ENCODE measurements at regions not wholly inside any gene's neighbourhood (a gene's known extent, or its start where the extent isn't known, plus 50 kb on each side); places are given as distances from the start of the nearest gene placed in this dataset.

DNA sequence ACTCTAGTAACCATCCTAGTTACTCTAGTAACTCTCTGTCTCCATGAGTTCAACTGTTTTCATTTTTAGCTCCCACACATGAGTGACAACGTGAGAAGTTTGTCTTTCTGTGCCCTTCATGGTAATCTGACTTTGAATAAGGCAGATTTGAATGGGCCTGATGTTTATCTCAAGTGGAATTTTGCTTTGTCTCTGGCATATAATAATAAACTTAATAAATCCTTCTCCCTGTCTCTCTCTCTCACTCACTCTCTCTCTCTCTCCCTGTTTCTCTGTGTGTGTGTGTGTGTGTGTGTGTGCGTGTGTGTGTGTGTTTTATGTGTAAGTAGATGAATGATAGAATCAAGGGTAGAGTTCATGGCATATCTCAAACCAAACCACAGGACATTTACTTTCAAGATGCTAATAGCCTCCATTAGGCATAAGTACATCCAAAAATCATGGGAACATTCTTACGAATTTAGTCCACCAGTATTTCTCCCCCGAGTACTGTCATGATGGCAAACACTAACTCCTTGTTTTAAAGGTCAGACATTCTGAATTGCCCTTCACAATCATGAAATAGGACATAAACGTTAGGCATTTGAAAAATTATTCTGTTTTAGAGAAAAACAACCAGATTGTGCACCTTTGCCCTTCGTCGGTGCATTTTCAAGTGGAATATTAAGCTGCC lies 193.1 kb downstream of the SPATA18 start:
- TF ChIP-seq, protein P1, sequence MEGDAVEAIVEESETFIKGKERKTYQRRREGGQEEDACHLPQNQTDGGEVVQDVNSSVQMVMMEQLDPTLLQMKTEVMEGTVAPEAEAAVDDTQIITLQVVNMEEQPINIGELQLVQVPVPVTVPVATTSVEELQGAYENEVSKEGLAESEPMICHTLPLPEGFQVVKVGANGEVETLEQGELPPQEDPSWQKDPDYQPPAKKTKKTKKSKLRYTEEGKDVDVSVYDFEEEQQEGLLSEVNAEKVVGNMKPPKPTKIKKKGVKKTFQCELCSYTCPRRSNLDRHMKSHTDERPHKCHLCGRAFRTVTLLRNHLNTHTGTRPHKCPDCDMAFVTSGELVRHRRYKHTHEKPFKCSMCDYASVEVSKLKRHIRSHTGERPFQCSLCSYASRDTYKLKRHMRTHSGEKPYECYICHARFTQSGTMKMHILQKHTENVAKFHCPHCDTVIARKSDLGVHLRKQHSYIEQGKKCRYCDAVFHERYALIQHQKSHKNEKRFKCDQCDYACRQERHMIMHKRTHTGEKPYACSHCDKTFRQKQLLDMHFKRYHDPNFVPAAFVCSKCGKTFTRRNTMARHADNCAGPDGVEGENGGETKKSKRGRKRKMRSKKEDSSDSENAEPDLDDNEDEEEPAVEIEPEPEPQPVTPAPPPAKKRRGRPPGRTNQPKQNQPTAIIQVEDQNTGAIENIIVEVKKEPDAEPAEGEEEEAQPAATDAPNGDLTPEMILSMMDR (IDR thresholded peaks at IDR 0.05; ENCODE audit: low read length) = no peak
- no peak for TF ChIP-seq EZH2phosphoT487 (IDR thresholded peaks at IDR 0.05; ENCODE audit: low read length)
- no peak for TF ChIP-seq EZH2 (optimal IDR thresholded peaks at IDR 0.05; ENCODE audit: low read depth, low read length)
- Histone ChIP-seq H3K9me3 (replicated peaks; ENCODE audit: insufficient read depth, low read length) (no peaks in the 10 kb centered on the region), H3K36me3 (replicated peaks; ENCODE audit: insufficient read depth, low read length) (no peaks in the 10 kb centered on the region), H3K27ac (ENCODE audit: low read length) (no peak overlapping the region), H4K20me1 (ENCODE audit: insufficient read depth, low read length) (no peaks in the 10 kb centered on the region), H3K9ac (ENCODE audit: low read length) (no peak overlapping the region), H3K79me2 (ENCODE audit: low read length) (no peaks in the 10 kb centered on the region), H3K9me2 (replicated peaks; ENCODE audit: insufficient read depth, low read length) (no peaks in the 10 kb centered on the region), H3F3A (ENCODE audit: insufficient read depth, low read length) (no peaks in the 10 kb centered on the region), H3K4me3 (ENCODE audit: low read length) (no peak overlapping the region), H3K4me2 (ENCODE audit: low read depth, low read length) (no peak overlapping the region), H3K27me3 (replicated peaks; ENCODE audit: insufficient read depth, low read length) (no peaks in the 10 kb centered on the region), H3K4me1 (ENCODE audit: low read length) (no peaks in the 10 kb centered on the region), H2AFZ (ENCODE audit: low read length) (no peak overlapping the region)
- DNase-seq = no peak

DNA sequence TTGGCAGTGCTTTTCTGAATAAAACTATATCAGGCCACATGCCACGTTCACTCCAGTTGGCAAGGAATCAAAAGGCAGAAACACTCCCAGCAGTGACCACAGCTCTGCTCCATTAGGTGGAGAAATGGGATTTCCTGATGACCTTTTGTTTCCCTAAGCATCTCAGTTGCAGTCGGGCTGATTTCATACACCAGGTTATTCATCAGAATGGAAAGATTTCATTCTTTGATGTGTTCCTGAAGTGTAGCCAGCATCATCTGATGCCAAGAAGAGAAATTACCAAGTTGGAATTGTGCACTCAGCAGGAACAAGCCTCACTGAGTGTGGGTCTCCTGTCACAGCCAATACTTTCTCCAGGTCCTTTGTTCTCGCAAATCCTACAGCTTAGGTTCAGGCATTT lies 193.7 kb downstream of the SPATA18 start:
- no peak overlapping the region for H3K9ac ChIP-seq (ENCODE audit: low read length)
- no peaks in the 10 kb centered on the region for H4K20me1 ChIP-seq (ENCODE audit: insufficient read depth, low read length)
- no peaks in the 10 kb centered on the region for H3F3A ChIP-seq (ENCODE audit: insufficient read depth, low read length)
- no peak overlapping the region for H3K4me2 ChIP-seq (ENCODE audit: low read depth, low read length)
- no peaks in the 10 kb centered on the region for H3K79me2 ChIP-seq (ENCODE audit: low read length)
- no peak overlapping the region for H3K4me3 ChIP-seq (ENCODE audit: low read length)
- H3K27me3 ChIP-seq (replicated peaks; ENCODE audit: insufficient read depth, low read length) = no peaks in the 10 kb centered on the region
- H3K4me1 ChIP-seq (ENCODE audit: low read length) = no peaks in the 10 kb centered on the region
- H3K9me2 ChIP-seq (replicated peaks; ENCODE audit: insufficient read depth, low read length) = no peaks in the 10 kb centered on the region
- no peak overlapping the region for H2AFZ ChIP-seq (ENCODE audit: low read length)
- DNase-seq = no peak
- H3K36me3 ChIP-seq (replicated peaks; ENCODE audit: insufficient read depth, low read length) = no peaks in the 10 kb centered on the region
- H3K27ac ChIP-seq (ENCODE audit: low read length) = no peak overlapping the region
- H3K9me3 ChIP-seq (replicated peaks; ENCODE audit: insufficient read depth, low read length) = no peaks in the 10 kb centered on the region
- no peak for TF ChIP-seq EZH2 (optimal IDR thresholded peaks at IDR 0.05; ENCODE audit: low read depth, low read length)
- no peak for TF ChIP-seq EZH2phosphoT487 (IDR thresholded peaks at IDR 0.05; ENCODE audit: low read length)
- TF ChIP-seq, protein P1 (IDR thresholded peaks at IDR 0.05; ENCODE audit: low read length) = no peak

DNA sequence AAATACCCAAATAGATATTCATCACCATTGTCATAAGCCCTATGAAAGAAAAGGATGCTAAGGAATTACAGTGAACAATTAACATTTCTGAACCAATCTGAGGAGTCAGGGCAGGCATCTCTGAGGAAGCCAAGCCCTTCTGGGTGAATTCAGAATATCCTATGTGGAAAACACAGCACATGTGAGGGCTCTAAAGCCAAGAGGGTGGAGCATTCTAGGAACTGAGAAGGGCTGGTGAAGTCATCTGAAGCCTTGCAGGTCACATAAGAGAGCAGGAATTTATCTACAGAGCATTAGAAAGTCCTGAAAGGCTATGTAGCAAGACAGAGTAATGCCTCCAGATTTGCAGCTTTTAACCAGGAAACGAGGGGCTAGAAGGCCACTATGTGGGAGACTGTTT lies 195.7 kb downstream of the SPATA18 start:
- no peak for DNase-seq
- H3K27me3 ChIP-seq (replicated peaks; ENCODE audit: insufficient read depth, low read length) = no peaks in the 10 kb centered on the region
- H2AFZ ChIP-seq (ENCODE audit: low read length) = no peak overlapping the region
- H3K79me2 ChIP-seq (ENCODE audit: low read length) = no peaks in the 10 kb centered on the region
- no peaks in the 10 kb centered on the region for H3K4me1 ChIP-seq (ENCODE audit: low read length)
- H3F3A ChIP-seq (ENCODE audit: insufficient read depth, low read length) = no peaks in the 10 kb centered on the region
- H4K20me1 ChIP-seq (ENCODE audit: insufficient read depth, low read length) = no peaks in the 10 kb centered on the region
- no peaks in the 10 kb centered on the region for H3K36me3 ChIP-seq (replicated peaks; ENCODE audit: insufficient read depth, low read length)
- no peaks in the 10 kb centered on the region for H3K9me3 ChIP-seq (replicated peaks; ENCODE audit: insufficient read depth, low read length)
- H3K4me2 ChIP-seq (ENCODE audit: low read depth, low read length) = no peak overlapping the region
- TF ChIP-seq EZH2phosphoT487 (IDR thresholded peaks at IDR 0.05; ENCODE audit: low read length) = no peak
- no peak for TF ChIP-seq EZH2 (optimal IDR thresholded peaks at IDR 0.05; ENCODE audit: low read depth, low read length)
- TF ChIP-seq, protein P1 (IDR thresholded peaks at IDR 0.05; ENCODE audit: low read length) = no peak
- no peak overlapping the region for H3K27ac ChIP-seq (ENCODE audit: low read length)
- no peak overlapping the region for H3K4me3 ChIP-seq (ENCODE audit: low read length)
- no peaks in the 10 kb centered on the region for H3K9me2 ChIP-seq (replicated peaks; ENCODE audit: insufficient read depth, low read length)
- no peak overlapping the region for H3K9ac ChIP-seq (ENCODE audit: low read length)
